Smooth muscle cell (in vitro differentiated cells): ENCODE measurements at regions not wholly inside any gene's neighbourhood (a gene's known extent, or its start where the extent isn't known, plus 50 kb on each side); places are given as distances from the start of the nearest gene placed in this dataset.

ENCODE experiments used
- DNase-seq: peaks from one replicate; lab custom pipeline; 2025; ENCODE audit not compliant: unreplicated experiment; lab: John Stamatoyannopoulos, UW
- H2AFZ ChIP-seq: fragments of 200-600 bp; sonication (generic); 2 replicates; pipeline ENCODE4 v1.6.0; 2016; ENCODE audit warnings: antibody characterized with exemption, low read depth, mild to moderate bottlenecking
- H3F3A ChIP-seq: fragments of 200-600 bp; sonication (generic); 2 replicates; pipeline ENCODE4 v1.6.0; 2017; ENCODE audit warnings: antibody characterized with exemption, low read depth
- H3K27ac ChIP-seq: fragments of 200-600 bp; sonication (generic); 2 replicates; pipeline ENCODE4 v1.5.1; 2016; ENCODE audit warnings: low read depth, mild to moderate bottlenecking
- H3K27me3 ChIP-seq: fragments of 200-600 bp; sonication (generic); 2 replicates; pipeline ENCODE4 v1.6.1; 2016; ENCODE audit warnings: low read depth, mild to moderate bottlenecking
- H3K36me3 ChIP-seq: fragments of 200-600 bp; sonication (generic); 2 replicates; pipeline ENCODE4 v1.5.1; 2016; ENCODE audit warnings: low read depth
- H3K4me1 ChIP-seq: fragments of 200-600 bp; sonication (generic); 2 replicates; pipeline ENCODE4 v1.5.1; 2016; ENCODE audit warnings: low read depth
- H3K4me2 ChIP-seq: fragments of 200-600 bp; sonication (generic); 2 replicates; pipeline ENCODE4 v1.6.0; 2016; ENCODE audit warnings: mild to moderate bottlenecking
- H3K4me3 ChIP-seq: fragments of 200-600 bp; sonication (generic); 2 replicates; pipeline ENCODE4 v1.5.1; 2016; ENCODE audit warnings: mild to moderate bottlenecking
- H3K79me2 ChIP-seq: fragments of 200-600 bp; sonication (generic); 2 replicates; pipeline ENCODE4 v1.6.0; 2016; ENCODE audit warnings: low read depth, mild to moderate bottlenecking
- H3K9ac ChIP-seq: fragments of 200-600 bp; sonication (generic); 2 replicates; pipeline ENCODE4 v1.6.0; 2016; ENCODE audit warnings: low read depth
- H3K9me3 ChIP-seq: fragments of 200-600 bp; sonication (generic); replicated peaks from 2 replicates; pipeline ENCODE4 v1.5.1; 2016; ENCODE audit warnings: low read depth
- H4K20me1 ChIP-seq: fragments of 200-600 bp; sonication (generic); 2 replicates; pipeline ENCODE4 v1.6.0; 2016; ENCODE audit warnings: low read depth
- CTCF ChIP-seq: fragments of 200-600 bp; sonication (generic); IDR thresholded peaks from 2 replicates; pipeline ENCODE4 v1.5.1; 2017; ENCODE audit warnings: borderline replicate concordance, mild to moderate bottlenecking, antibody characterized with exemption; ENCODE audit not compliant: insufficient read depth, poor library complexity, severe bottlenecking
- WGBS: methylation state at CpG from one replicate; pipeline ENCODE4 v1.1.7; 2016; ENCODE audit warnings: low lambda C conversion rate; 5-methylcytosine and 5-hydroxymethylcytosine counted together

GRCh38 chr12:25051656-25052195 is 102.8 kb upstream of the BCAT1 start:
- 91% methylated on average over 5 of the region's 5 CpGs for WGBS

GRCh38 chr12:25051171-25051570 is 102.3 kb upstream of the BCAT1 start:
- Histone ChIP-seq H3K27me3 (no peaks in the 10 kb centered on the region), H2AFZ (no peak overlapping the region), H3K9me3 (peaks cover 6% of the 10 kb centered on the region), H3K4me3 (no peak overlapping the region), H3K4me1 (no peaks in the 10 kb centered on the region), H3F3A (no peaks in the 10 kb centered on the region), H3K9ac (no peak overlapping the region), H4K20me1 (no peaks in the 10 kb centered on the region), H3K27ac (no peak overlapping the region), H3K36me3 (no peaks in the 10 kb centered on the region), H3K4me2 (no peak overlapping the region), H3K79me2 (no peaks in the 10 kb centered on the region)
- WGBS, result 93% methylated on average over 6 of the region's 6 CpGs
- DNase-seq, result no peak
- no peak for TF ChIP-seq CTCF

More at GRCh38 chr12:25051656-25052195, 102.8 kb upstream of the BCAT1 start:
- Histone ChIP-seq H3F3A (no peaks in the 10 kb centered on the region), H4K20me1 (no peaks in the 10 kb centered on the region), H3K79me2 (no peaks in the 10 kb centered on the region), H3K27me3 (no peaks in the 10 kb centered on the region), H3K27ac (no peak overlapping the region), H3K36me3 (no peaks in the 10 kb centered on the region), H3K4me2 (no peak overlapping the region), H2AFZ (no peak overlapping the region), H3K4me1 (no peaks in the 10 kb centered on the region), H3K4me3 (no peak overlapping the region), H3K9me3 (peaks cover 2% of the 10 kb centered on the region), H3K9ac (no peak overlapping the region)
- DNase-seq, result no peak
- TF ChIP-seq CTCF, result no peak

- H3F3A ChIP-seq, result no peaks in the 10 kb centered on the region
- no peaks in the 10 kb centered on the region for H4K20me1 ChIP-seq
- H3K27ac ChIP-seq, result no peak overlapping the region
- TF ChIP-seq CTCF, result no peak
- no peaks in the 10 kb centered on the region for H3K36me3 ChIP-seq
- DNase-seq, result no peak
- no peaks in the 10 kb centered on the region for H3K79me2 ChIP-seq
- H3K4me1 ChIP-seq, result no peaks in the 10 kb centered on the region
- H3K4me3 ChIP-seq, result no peak overlapping the region
- no peaks in the 10 kb centered on the region for H3K27me3 ChIP-seq
- no peak overlapping the region for H3K4me2 ChIP-seq
- peaks cover 6% of the 10 kb centered on the region for H3K9me3 ChIP-seq
- no peak overlapping the region for H2AFZ ChIP-seq
- H3K9ac ChIP-seq, result no peak overlapping the region
These were observed 97.0 kb upstream of the BCAT1 start for GRCh38 chr12:25045869-25046268.

GRCh38 chr12:25041006-25041741 is 92.3 kb upstream of the BCAT1 start:
- Histone ChIP-seq H3K36me3 (no peaks in the 10 kb centered on the region), H3K4me1 (no peaks in the 10 kb centered on the region), H2AFZ (no peak overlapping the region), H3K27me3 (no peaks in the 10 kb centered on the region), H3K9me3 (no peaks in the 10 kb centered on the region), H3K27ac (no peak overlapping the region), H3F3A (no peaks in the 10 kb centered on the region), H3K79me2 (no peaks in the 10 kb centered on the region), H3K4me2 (no peak overlapping the region), H4K20me1 (no peaks in the 10 kb centered on the region), H3K9ac (no peak overlapping the region), H3K4me3 (no peak overlapping the region)
- no peak for DNase-seq
- TF ChIP-seq CTCF, result no peak
- WGBS, result 84% methylated on average over 9 of the region's 9 CpGs
